ENCODE measurements at regions not wholly inside any gene's neighbourhood (a gene's known extent, or its start where the extent isn't known, plus 50 kb on each side); places are given as distances from the start of the nearest gene placed in this dataset.

- POLR2A ChIA-PET: no interaction called here
- CTCF ChIA-PET: no interaction called here
These were observed 212.3 kb upstream of the NUDT4 start for GRCh38 chr12:93165384-93165932.

GRCh38 chr12:93166541-93167307 is 211.0 kb upstream of the NUDT4 start:
- POLR2A ChIA-PET: no interaction called here
- CTCF ChIA-PET: no interaction called here

GRCh38 chr12:93167331-93167730 is 210.4 kb upstream of the NUDT4 start:
- ChIA-PET POLR2A (no interaction called here), CTCF (no interaction called here)

GRCh38 chr12:93167841-93168492 is 209.8 kb upstream of the NUDT4 start:
- ChIA-PET CTCF (no interaction called here), POLR2A (no interaction called here)

GRCh38 chr12:93168751-93169150 is 209.0 kb upstream of the NUDT4 start:
- ChIA-PET POLR2A (interaction anchor here (0.7 kb wide), 1 partner anchor 252 kb away, joined by 9 read pairs; no protein-coding TSS in a partner anchor), CTCF (interaction anchor here (0.7 kb wide), 1 partner anchor 1995 kb away, joined by 3 read pairs; no protein-coding TSS in a partner anchor)

GRCh38 chr12:93169536-93169935 is 208.2 kb upstream of the NUDT4 start:
- ChIA-PET POLR2A (no interaction called here), CTCF (interaction anchor here (0.7 kb wide), 1 partner anchor 1996 kb away, joined by 3 read pairs; no protein-coding TSS in a partner anchor)

GRCh38 chr12:93170928-93171327 is 206.8 kb upstream of the NUDT4 start:
- ChIA-PET POLR2A (no interaction called here), CTCF (no interaction called here)

- CTCF ChIA-PET: no interaction called here
- POLR2A ChIA-PET: no interaction called here
These were observed 204.4 kb upstream of the NUDT4 start for GRCh38 chr12:93173178-93173957.

GRCh38 chr12:93174048-93174447 is 203.7 kb upstream of the NUDT4 start:
- ChIA-PET POLR2A (no interaction called here), CTCF (no interaction called here)

- ChIA-PET POLR2A (no interaction called here), CTCF (no interaction called here)
These were observed 203.3 kb upstream of the NUDT4 start for GRCh38 chr12:93174473-93174872.

GRCh38 chr12:93176165-93176564 is 201.6 kb upstream of the NUDT4 start:
- POLR2A ChIA-PET: no interaction called here
- CTCF ChIA-PET: no interaction called here

- CTCF ChIA-PET: no interaction called here
- POLR2A ChIA-PET: no interaction called here
These were observed 201.1 kb upstream of the NUDT4 start for GRCh38 chr12:93176610-93177126.

- ChIA-PET POLR2A (no interaction called here), CTCF (interaction anchor here (0.6 to 1.4 kb wide), 2 partner anchors 23 to 242 kb away, joined by 3 read pairs; no protein-coding TSS in a partner anchor)
These were observed 200.2 kb upstream of the NUDT4 start for GRCh38 chr12:93177208-93178153.

- ChIA-PET CTCF (interaction anchor here (1.4 kb wide), 1 partner anchor 22 kb away, joined by 3 read pairs; no protein-coding TSS in a partner anchor), POLR2A (no interaction called here)
These were observed 199.4 kb upstream of the NUDT4 start for GRCh38 chr12:93178154-93178878.

GRCh38 chr12:93179792-93180191 is 197.9 kb upstream of the NUDT4 start:
- ChIA-PET CTCF (no interaction called here), POLR2A (no interaction called here)

GRCh38 chr12:93180566-93180965 is 197.2 kb upstream of the NUDT4 start:
- POLR2A ChIA-PET: no interaction called here
- CTCF ChIA-PET: no interaction called here

GRCh38 chr12:93181409-93181965 is 196.2 kb upstream of the NUDT4 start:
- ChIA-PET CTCF (no interaction called here), POLR2A (interaction anchor here (0.6 kb wide), 1 partner anchor 505 kb away, joined by 12 read pairs; no protein-coding TSS in a partner anchor)
